PC-3 (cell line): ENCODE measurements at regions not wholly inside any gene's neighbourhood (a gene's known extent, or its start where the extent isn't known, plus 50 kb on each side); places are given as distances from the start of the nearest gene placed in this dataset.

Experiments used
- ATAC-seq: fragments of 200-7000 bp; cut with Tn5 transposase; 2 replicates; pipeline ENCODE4 v1.9.1; 2020; ENCODE audit warnings: mild to moderate bottlenecking, moderate library complexity
- BruUV-seq: library from RNA; stranded (reverse); fragments of 400-500 nt; replicated peaks from 2 replicates; lab custom pipeline; 2021; lab: Mats Ljungman, UMichigan
- CTCF ChIA-PET: fragments of 300-600 bp; sonication (Branson Sonifier 250); formaldehyde crosslinking; loops from one replicate; lab custom pipeline; 2022; ENCODE audit warnings: antibody characterized with exemption; lab: Charles Lee
- POLR2A ChIA-PET: fragments of 300-600 bp; sonication (Branson Sonifier 250); formaldehyde crosslinking; loops from one replicate; lab custom pipeline; 2022; ENCODE audit warnings: antibody characterized with exemption; ENCODE audit not compliant: unreplicated experiment; lab: Charles Lee
- DNase-seq: peaks from one replicate; pipeline ENCODE4 v3.0.0-alpha.2; 2015
- H2AFZ ChIP-seq: fragments of 300-600 bp; sonication (generic); 2 replicates; pipeline ENCODE4 v1.6.0; 2016; ENCODE audit warnings: antibody characterized with exemption, low read length
- H3F3A ChIP-seq: fragments of 300-600 bp; sonication (generic); one replicate; pipeline ENCODE4 v1.6.0; 2017; ENCODE audit warnings: antibody characterized with exemption, low read length, control low read depth, mild to moderate bottlenecking; ENCODE audit not compliant: unreplicated experiment
- H3K27ac ChIP-seq: fragments of 300-600 bp; sonication (generic); 2 replicates; pipeline ENCODE4 v1.5.1; 2016; ENCODE audit warnings: mild to moderate bottlenecking, low read length
- H3K27me3 ChIP-seq: fragments of 300-600 bp; sonication (generic); 2 replicates; pipeline ENCODE4 v1.6.1; 2016; ENCODE audit warnings: low read length, mixed read lengths
- H3K36me3 ChIP-seq: fragments of 300-600 bp; sonication (generic); 2 replicates; pipeline ENCODE4 v1.6.1; 2016; ENCODE audit warnings: low read depth, mixed run types, low read length, mixed read lengths
- H3K4me1 ChIP-seq: fragments of 300-600 bp; sonication (generic); 2 replicates; pipeline ENCODE4 v1.5.1; 2016; ENCODE audit warnings: low read length; ENCODE audit not compliant: insufficient read depth
- H3K4me2 ChIP-seq: fragments of 300-600 bp; sonication (generic); 2 replicates; pipeline ENCODE4 v1.6.0; 2016; ENCODE audit warnings: low read length
- H3K4me3 ChIP-seq: fragments of 300-600 bp; sonication (generic); 2 replicates; pipeline ENCODE4 v1.5.1; 2016; ENCODE audit warnings: mild to moderate bottlenecking, low read length, mixed read lengths
- H3K79me2 ChIP-seq: fragments of 300-600 bp; sonication (generic); 2 replicates; pipeline ENCODE4 v1.6.1; 2017; ENCODE audit warnings: low read length, mixed read lengths
- H3K9ac ChIP-seq: fragments of 300-600 bp; sonication (generic); 2 replicates; pipeline ENCODE4 v1.6.0; 2016; ENCODE audit warnings: mild to moderate bottlenecking, low read length
- H3K9me2 ChIP-seq: fragments of 300-600 bp; sonication (generic); replicated peaks from 2 replicates; pipeline ENCODE4 v1.6.1; 2016; ENCODE audit warnings: mixed run types, low read length, mixed read lengths
- H3K9me3 ChIP-seq: fragments of 300-600 bp; sonication (generic); 2 replicates; pipeline ENCODE4 v1.6.1; 2016; ENCODE audit warnings: low read length, mixed read lengths
- H4K20me1 ChIP-seq: fragments of 300-600 bp; sonication (generic); 2 replicates; pipeline ENCODE4 v1.6.1; 2016; ENCODE audit warnings: low read length, mixed read lengths
- CTCF ChIP-seq: fragments of 300-600 bp; sonication (generic); conservative IDR thresholded peaks from 2 replicates; pipeline ENCODE4 v1.5.1; 2017; ENCODE audit warnings: antibody characterized with exemption, low read depth, mild to moderate bottlenecking, low read length
- EZH2 ChIP-seq: fragments of 300-600 bp; sonication (generic); IDR thresholded peaks from one replicate; pipeline ENCODE4 v1.6.1; 2017; ENCODE audit warnings: antibody characterized with exemption, mild to moderate bottlenecking, low read length; ENCODE audit not compliant: unreplicated experiment
- EZH2phosphoT487 ChIP-seq: fragments of 300-600 bp; sonication (generic); IDR thresholded peaks from 2 replicates; pipeline ENCODE4 v1.6.1; 2018; ENCODE audit warnings: mild to moderate bottlenecking, antibody characterized with exemption, low read length, borderline replicate concordance
- intact Hi-C: fragments of 100-400 bp; cut with micrococcal nuclease; formaldehyde crosslinking; loops from 2 replicates; pipeline ENCODE4 v1.9.0; 2023

GRCh38 chr5:26749829-26750228 is 288.6 kb downstream of the CDH9 start:
- no peaks in the 10 kb centered on the region for H3K36me3 ChIP-seq
- TF ChIP-seq EZH2: no peak
- no peak for TF ChIP-seq EZH2phosphoT487
- TF ChIP-seq CTCF: no peak
- no peak overlapping the region for H3K4me2 ChIP-seq
- no peak overlapping the region for H3K4me3 ChIP-seq
- no peaks in the 10 kb centered on the region for H3F3A ChIP-seq
- H3K79me2 ChIP-seq: no peaks in the 10 kb centered on the region
- POLR2A ChIA-PET: no interaction called here
- H3K4me1 ChIP-seq: no peaks in the 10 kb centered on the region
- peak overlapping the region; percentile 27; the same call in 1 of the 2 replicates for H2AFZ ChIP-seq
- intact Hi-C loops: no loop called here
- no peak overlapping the region for H3K27ac ChIP-seq
- CTCF ChIA-PET: interaction anchor here (0.6 kb wide), 1 partner anchor 407 kb away, joined by 3 read pairs; no protein-coding TSS in a partner anchor
- H3K9me3 ChIP-seq: no peaks in the 10 kb centered on the region
- no peak overlapping the region for H3K9ac ChIP-seq
- ATAC-seq: no peak
- H3K27me3 ChIP-seq: no peaks in the 10 kb centered on the region
- no TSS peak for BruUV-seq
- H3K9me2 ChIP-seq: no peaks in the 10 kb centered on the region; the same call in 1 of the 2 replicates
- no peaks in the 10 kb centered on the region for H4K20me1 ChIP-seq
- DNase-seq: no peak

- H3K36me3 ChIP-seq: no peaks in the 10 kb centered on the region
- H3K4me3 ChIP-seq: no peak overlapping the region
- H3K4me1 ChIP-seq: peaks cover 4% of the 10 kb centered on the region; the same call in 1 of the 2 replicates
- H3K27ac ChIP-seq: no peak overlapping the region
- no peaks in the 10 kb centered on the region for H3F3A ChIP-seq
- H4K20me1 ChIP-seq: no peaks in the 10 kb centered on the region
- BruUV-seq: no TSS peak
- no peak for DNase-seq
- TF ChIP-seq EZH2 (no peak), EZH2phosphoT487 (no peak), CTCF (no peak)
- no peaks in the 10 kb centered on the region for H3K79me2 ChIP-seq
- no peak for ATAC-seq
- no peaks in the 10 kb centered on the region for H3K9me3 ChIP-seq
- no peak overlapping the region for H3K4me2 ChIP-seq
- no peak overlapping the region for H2AFZ ChIP-seq
- H3K27me3 ChIP-seq: no peaks in the 10 kb centered on the region
- ChIA-PET CTCF (no interaction called here), POLR2A (no interaction called here)
- no peaks in the 10 kb centered on the region for H3K9me2 ChIP-seq
- intact Hi-C loops: no loop called here
- no peak overlapping the region for H3K9ac ChIP-seq
These were observed 298.2 kb downstream of the CDH9 start for GRCh38 chr5:26740182-26740581.

- peak; percentile 47 for DNase-seq
- ATAC-seq: peak; percentile 56
- POLR2A ChIA-PET: no interaction called here
- Histone ChIP-seq H3F3A (no peaks in the 10 kb centered on the region), H3K9me3 (no peaks in the 10 kb centered on the region), H3K36me3 (no peaks in the 10 kb centered on the region), H3K9me2 (no peaks in the 10 kb centered on the region), H3K27me3 (no peaks in the 10 kb centered on the region), H3K27ac (no peak overlapping the region), H3K4me2 (no peak overlapping the region), H2AFZ (no peak overlapping the region), H3K4me1 (peaks cover 4% of the 10 kb centered on the region; the same call in 1 of the 2 replicates), H3K4me3 (no peak overlapping the region), H3K9ac (no peak overlapping the region), H4K20me1 (no peaks in the 10 kb centered on the region), H3K79me2 (no peaks in the 10 kb centered on the region)
- BruUV-seq: no TSS peak
- intact Hi-C loops: no loop called here
- CTCF ChIA-PET: interaction anchor here (0.6 kb wide), 1 partner anchor 1732 kb away, joined by 3 read pairs; no protein-coding TSS in a partner anchor
- TF ChIP-seq EZH2phosphoT487: no peak
- TF ChIP-seq EZH2: no peak
- no peak for TF ChIP-seq CTCF
These were observed 300.8 kb downstream of the CDH9 start for GRCh38 chr5:26737348-26738265.
